Caco-2 (cell line): ENCODE measurements at regions not wholly inside any gene's neighbourhood (a gene's known extent, or its start where the extent isn't known, plus 50 kb on each side); places are given as distances from the start of the nearest gene placed in this dataset.
A peak's percentile ranks its signal among the peaks of the same experiment; 100 is the strongest.

Experiments
- BruUV-seq: library from RNA; stranded (reverse); fragments of 400-500 nt; replicated peaks from 2 replicates; lab custom pipeline; 2021; lab: Mats Ljungman, UMichigan
- CTCF ChIA-PET: fragments of 300-600 bp; sonication (Branson Sonifier 250); formaldehyde crosslinking; loops from one replicate; lab custom pipeline; 2022; ENCODE audit warnings: antibody characterized with exemption; lab: Charles Lee
- POLR2A ChIA-PET: fragments of 300-600 bp; sonication (Branson Sonifier 250); formaldehyde crosslinking; loops from one replicate; lab custom pipeline; 2022; ENCODE audit warnings: antibody characterized with exemption; lab: Charles Lee
- DNase-seq, 2 experiments: peaks; one replicate each; pipeline versions ENCODE4 v3.0.0 to v3.0.0-alpha.2; 2020 to 2022
- H3K27me3 ChIP-seq: replicated peaks from 2 replicates; pipeline ENCODE4 v1.6.0; 2011; ENCODE audit warnings: low read length; ENCODE audit not compliant: control insufficient read depth, insufficient read depth
- H3K36me3 ChIP-seq: 2 replicates; pipeline ENCODE4 v1.5.1; 2011; ENCODE audit warnings: low read length; ENCODE audit not compliant: control insufficient read depth, insufficient read depth
- H3K4me1 ChIP-seq: fragments of 250-450 bp; sonication (Bioruptor Pico); 2 replicates; pipeline ENCODE4 v1.5.1; 2020; ENCODE audit warnings: mild to moderate bottlenecking
- H3K4me3 ChIP-seq: 2 replicates; pipeline ENCODE4 v1.5.1; 2011; ENCODE audit warnings: low read depth, mild to moderate bottlenecking, control low read depth, low read length
- H3K9me3 ChIP-seq: fragments of 250-450 bp; sonication (Bioruptor Pico); 2 replicates; pipeline ENCODE4 v1.5.1; 2020; ENCODE audit warnings: mild to moderate bottlenecking, moderate library complexity
- H3K27ac Mint-ChIP-seq: one replicate; pipeline ENCODE4 v1.8.0; 2022; ENCODE audit warnings: mixed read lengths; ENCODE audit not compliant: unreplicated experiment
- H3K27me3 Mint-ChIP-seq: one replicate; pipeline ENCODE4 v1.8.0; 2022; ENCODE audit warnings: mixed read lengths; ENCODE audit not compliant: insufficient read depth, unreplicated experiment
- H3K36me3 Mint-ChIP-seq: one replicate; pipeline ENCODE4 v1.8.0; 2022; ENCODE audit warnings: mild to moderate bottlenecking, mixed read lengths; ENCODE audit not compliant: insufficient read depth, unreplicated experiment
- H3K4me1 Mint-ChIP-seq: one replicate; pipeline ENCODE4 v1.8.0; 2022; ENCODE audit warnings: low read depth, mixed read lengths; ENCODE audit not compliant: unreplicated experiment
- H3K4me3 Mint-ChIP-seq: one replicate; pipeline ENCODE4 v1.8.0; 2022; ENCODE audit warnings: mild to moderate bottlenecking, moderate library complexity, mixed read lengths; ENCODE audit not compliant: unreplicated experiment
- H3K9me3 Mint-ChIP-seq: one replicate; pipeline ENCODE4 v1.8.0; 2022; ENCODE audit warnings: mixed read lengths; ENCODE audit not compliant: unreplicated experiment
- CTCF ChIP-seq, 2 experiments: fragments of 200-600 bp in 1 of 2; IDR thresholded peaks; 1 replicate in 1 of 2; 2 replicates in 1 of 2; pipeline versions ENCODE4 v1.5.1 to v1.8.0; 2011 to 2022; ENCODE audit warnings: antibody characterized with exemption in 1 of 2, control low read depth in 1 of 2, inconsistent platforms in 1 of 2, low read depth in 1 of 2, low read length in 1 of 2, mild to moderate bottlenecking in 1 of 2, moderate library complexity in 1 of 2; ENCODE audit not compliant: insufficient read depth in 1 of 2, severe bottlenecking in 1 of 2, unreplicated experiment in 1 of 2
- intact Hi-C: fragments of 100-400 bp; cut with micrococcal nuclease; formaldehyde crosslinking; loops from one replicate; pipeline ENCODE4 v1.10.0; 2022; ENCODE audit not compliant: unreplicated experiment

- ChIA-PET CTCF (interaction anchor here (1.4 to 1.6 kb wide), 2 partner anchors 31 to 1240 kb away, joined by 3 to 23 read pairs; no protein-coding TSS in a partner anchor), POLR2A (no interaction called here)
- BruUV-seq = no TSS peak
- Histone ChIP-seq H3K9me3 (no peaks in the 10 kb centered on the region), H3K4me1 (no peaks in the 10 kb centered on the region), H3K4me3 (no peak overlapping the region), H3K27me3 (no peaks in the 10 kb centered on the region), H3K36me3 (no peaks in the 10 kb centered on the region)
- Mint-ChIP-seq H3K9me3 (no peaks in the 10 kb centered on the region), H3K27ac (no peak overlapping the region), H3K4me3 (no peak overlapping the region), H3K4me1 (no peaks in the 10 kb centered on the region), H3K36me3 (no peaks in the 10 kb centered on the region), H3K27me3 (peaks cover 4% of the 10 kb centered on the region)
- no peak for TF ChIP-seq CTCF (IDR thresholded peaks at IDR 0.05; ENCODE audit: insufficient read depth in 1 of 2, low read depth in 1 of 2, low read length in 1 of 2, severe bottlenecking in 1 of 2, unreplicated experiment in 1 of 2)
- DNase-seq = no peak
- intact Hi-C loops = loop anchor here (2.0 kb wide), 2 partner anchors 293 to 337 kb away; no protein-coding TSS in a partner anchor
Measured at GRCh38 chr6:45715508-45715803, 300.2 kb downstream of the CLIC5 start.

- Mint-ChIP-seq H3K27ac (no peak overlapping the region), H3K4me1 (no peaks in the 10 kb centered on the region), H3K27me3 (peaks cover 4% of the 10 kb centered on the region), H3K4me3 (no peak overlapping the region), H3K36me3 (no peaks in the 10 kb centered on the region), H3K9me3 (no peaks in the 10 kb centered on the region)
- ChIA-PET CTCF (interaction anchor here (0.6 to 1.6 kb wide), 20 partner anchors 27 to 1239 kb away, joined by 3 to 23 read pairs (median 3); partner anchors contain the start of gene SUPT3H), POLR2A (no interaction called here)
- intact Hi-C loops = loop anchor here (1.0 to 5.0 kb wide), 6 partner anchors 207 to 1238 kb away; no protein-coding TSS in a partner anchor
- peak; percentile 43 to 70 for DNase-seq
- H3K4me1 ChIP-seq = no peaks in the 10 kb centered on the region
- no peak overlapping the region for H3K4me3 ChIP-seq
- BruUV-seq = no TSS peak
- H3K27me3 ChIP-seq = no peaks in the 10 kb centered on the region
- peak; percentile 71 to 84 for TF ChIP-seq CTCF (IDR thresholded peaks at IDR 0.05; ENCODE audit: insufficient read depth in 1 of 2, low read depth in 1 of 2, low read length in 1 of 2, severe bottlenecking in 1 of 2, unreplicated experiment in 1 of 2)
- H3K36me3 ChIP-seq = no peaks in the 10 kb centered on the region
- no peaks in the 10 kb centered on the region for H3K9me3 ChIP-seq
Measured at GRCh38 chr6:45714741-45715507, 300.7 kb downstream of the CLIC5 start.

DNA sequence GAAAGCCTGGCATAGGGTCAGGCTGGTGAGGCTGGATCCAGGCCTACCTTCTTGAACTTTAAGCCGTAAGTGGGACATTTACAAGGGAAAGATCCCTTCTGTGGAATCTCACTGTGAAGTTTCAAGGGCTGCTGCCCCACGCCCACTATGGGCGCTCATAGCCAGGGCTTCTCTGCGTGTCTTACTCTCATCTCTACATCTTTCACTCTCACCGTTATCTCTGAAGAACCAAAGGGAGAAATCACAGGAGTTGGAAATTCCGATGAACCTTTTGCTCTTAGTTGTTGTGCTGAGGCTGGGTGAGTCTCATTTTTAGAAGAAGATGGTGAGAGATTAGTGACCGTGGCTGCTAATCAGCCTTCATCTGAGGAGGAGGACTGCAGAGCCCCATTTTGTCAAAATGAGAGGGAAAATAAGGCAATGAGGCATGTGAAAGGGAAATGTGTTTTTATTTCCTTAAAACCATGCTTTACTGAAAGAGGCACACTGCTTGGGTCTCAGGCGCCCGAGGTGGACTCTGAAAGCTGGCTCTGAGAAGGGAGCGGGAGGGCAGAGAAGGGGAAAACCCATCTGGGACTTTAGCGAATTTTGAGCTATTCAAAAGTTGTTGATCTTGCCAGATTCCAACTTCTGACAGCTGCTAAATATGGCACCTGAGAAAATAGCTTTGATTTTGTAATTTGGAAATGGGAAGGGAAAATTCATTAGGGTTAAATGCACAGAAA is 301.5 kb downstream of the CLIC5 start:
- H3K27ac Mint-ChIP-seq = no peak overlapping the region
- BruUV-seq = no TSS peak

More for the DNA sequence above, 301.5 kb downstream of the CLIC5 start:
- ChIA-PET CTCF (interaction anchor here (0.6 to 1.6 kb wide), 18 partner anchors 27 to 1239 kb away, joined by 3 to 23 read pairs (median 3); partner anchors contain the start of gene SUPT3H), POLR2A (no interaction called here)
- Histone ChIP-seq H3K4me1 (no peaks in the 10 kb centered on the region), H3K27me3 (no peaks in the 10 kb centered on the region), H3K4me3 (no peak overlapping the region), H3K36me3 (no peaks in the 10 kb centered on the region), H3K9me3 (no peaks in the 10 kb centered on the region)
- no peaks in the 10 kb centered on the region for H3K4me1 Mint-ChIP-seq
- no peaks in the 10 kb centered on the region for H3K36me3 Mint-ChIP-seq
- H3K4me3 Mint-ChIP-seq = no peak overlapping the region
- no peaks in the 10 kb centered on the region for H3K9me3 Mint-ChIP-seq
- peaks cover 4% of the 10 kb centered on the region for H3K27me3 Mint-ChIP-seq
- TF ChIP-seq CTCF (IDR thresholded peaks at IDR 0.05; ENCODE audit: insufficient read depth in 1 of 2, low read depth in 1 of 2, low read length in 1 of 2, severe bottlenecking in 1 of 2, unreplicated experiment in 1 of 2) = no peak
- DNase-seq = no peak
- intact Hi-C loops = loop anchor here (1.0 to 5.0 kb wide), 6 partner anchors 208 to 1237 kb away; no protein-coding TSS in a partner anchor
